DOHH2 (cell line): ENCODE measurements at regions not wholly inside any gene's neighbourhood (a gene's known extent, or its start where the extent isn't known, plus 50 kb on each side); places are given as distances from the start of the nearest gene placed in this dataset.

ENCODE experiments used
- H3F3A ChIP-seq: fragments of 200-600 bp; sonication (generic), shearing (Covaris generic); 2 replicates; pipeline ENCODE4 v1.6.0; 2016; ENCODE audit warnings: antibody characterized with exemption, mild to moderate bottlenecking; ENCODE audit not compliant: control insufficient read depth, insufficient read depth
- H3K27ac ChIP-seq: fragments of 200-600 bp; sonication (generic); 2 replicates; pipeline ENCODE4 v1.5.1; 2014; ENCODE audit warnings: low read depth, mild to moderate bottlenecking, low read length, moderate library complexity
- H3K27me3 ChIP-seq: fragments of 200-600 bp; sonication (generic); 2 replicates; pipeline ENCODE4 v1.6.1; 2014; ENCODE audit warnings: mild to moderate bottlenecking, low read length, mixed read lengths; ENCODE audit not compliant: control insufficient read depth
- H3K36me3 ChIP-seq: fragments of 200-600 bp; sonication (generic); 2 replicates; pipeline ENCODE4 v1.6.1; 2014; ENCODE audit warnings: mild to moderate bottlenecking, low read length, moderate library complexity, mixed read lengths; ENCODE audit not compliant: control insufficient read depth
- H3K4me1 ChIP-seq: fragments of 200-600 bp; sonication (generic); 2 replicates; pipeline ENCODE4 v1.6.1; 2014; ENCODE audit warnings: mild to moderate bottlenecking, low read length, mixed read lengths; ENCODE audit not compliant: control insufficient read depth
- H3K4me2 ChIP-seq: fragments of 200-600 bp; sonication (generic); 2 replicates; pipeline ENCODE4 v1.6.0; 2014; ENCODE audit warnings: mild to moderate bottlenecking, low read length, moderate library complexity
- H3K4me3 ChIP-seq: fragments of 200-600 bp; sonication (generic); 2 replicates; pipeline ENCODE4 v1.5.1; 2014; ENCODE audit warnings: mild to moderate bottlenecking, low read length, mixed read lengths
- H3K79me2 ChIP-seq: fragments of 200-600 bp; sonication (generic); 2 replicates; pipeline ENCODE4 v1.6.1; 2014; ENCODE audit warnings: mild to moderate bottlenecking, low read length, mixed read lengths; ENCODE audit not compliant: control insufficient read depth
- H3K9me2 ChIP-seq: fragments of 200-600 bp; sonication (generic); replicated peaks from 2 replicates; pipeline ENCODE4 v1.6.1; 2014; ENCODE audit warnings: mild to moderate bottlenecking, low read length, mixed read lengths; ENCODE audit not compliant: control insufficient read depth
- H3K9me3 ChIP-seq: fragments of 200-600 bp; sonication (generic); 2 replicates; pipeline ENCODE4 v1.6.1; 2014; ENCODE audit warnings: antibody characterized with exemption, low read length, mixed read lengths; ENCODE audit not compliant: control insufficient read depth, insufficient read depth
- H4K20me1 ChIP-seq: fragments of 200-600 bp; sonication (generic); 2 replicates; pipeline ENCODE4 v1.6.0; 2014; ENCODE audit warnings: low read depth, mild to moderate bottlenecking, antibody characterized with exemption, low read length, moderate library complexity; ENCODE audit not compliant: control insufficient read depth, insufficient read depth
- EZH2phosphoT487 ChIP-seq: fragments of 200-600 bp; sonication (generic); IDR thresholded peaks from 2 replicates; pipeline ENCODE4 v1.6.1; 2017; ENCODE audit warnings: borderline replicate concordance, mild to moderate bottlenecking, antibody characterized with exemption, low read length, moderate library complexity, mixed read lengths
- TF ChIP-seq, protein P1 (sequence below): fragments of 200-600 bp; sonication (generic); IDR thresholded peaks from one replicate; pipeline ENCODE4 v1.5.1; 2014; ENCODE audit warnings: antibody characterized with exemption, mild to moderate bottlenecking, low read depth, low read length; ENCODE audit not compliant: poor library complexity, severe bottlenecking

DNA sequence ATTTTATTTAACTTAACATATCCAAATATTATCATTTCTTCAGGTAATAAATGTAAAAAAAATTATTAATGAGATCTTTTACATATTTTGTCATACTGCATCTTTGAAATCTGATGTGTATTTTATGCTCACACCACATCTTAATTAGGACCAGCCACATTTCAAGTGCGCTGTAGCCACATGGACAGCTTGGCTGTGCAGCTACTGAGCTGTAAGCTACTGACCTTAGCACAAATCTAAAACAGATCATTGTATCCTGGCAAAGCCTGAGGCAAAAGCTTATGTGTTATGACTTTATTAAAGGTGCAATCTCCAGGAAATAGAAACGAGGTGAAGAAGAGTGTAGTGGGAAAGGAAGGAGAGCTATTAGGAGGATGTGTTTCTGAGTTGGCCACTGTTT, 126.7 kb upstream of the UBE2E2 start:
- Histone ChIP-seq H3F3A (no peaks in the 10 kb centered on the region), H3K27ac (no peak overlapping the region), H3K36me3 (no peaks in the 10 kb centered on the region), H3K27me3 (no peaks in the 10 kb centered on the region), H3K79me2 (no peaks in the 10 kb centered on the region), H3K4me3 (no peak overlapping the region), H3K4me2 (no peak overlapping the region), H3K9me2 (no peaks in the 10 kb centered on the region), H3K9me3 (no peaks in the 10 kb centered on the region), H4K20me1 (no peaks in the 10 kb centered on the region), H3K4me1 (peaks cover 4% of the 10 kb centered on the region)
- no peak for TF ChIP-seq EZH2phosphoT487
- TF ChIP-seq, protein P1, sequence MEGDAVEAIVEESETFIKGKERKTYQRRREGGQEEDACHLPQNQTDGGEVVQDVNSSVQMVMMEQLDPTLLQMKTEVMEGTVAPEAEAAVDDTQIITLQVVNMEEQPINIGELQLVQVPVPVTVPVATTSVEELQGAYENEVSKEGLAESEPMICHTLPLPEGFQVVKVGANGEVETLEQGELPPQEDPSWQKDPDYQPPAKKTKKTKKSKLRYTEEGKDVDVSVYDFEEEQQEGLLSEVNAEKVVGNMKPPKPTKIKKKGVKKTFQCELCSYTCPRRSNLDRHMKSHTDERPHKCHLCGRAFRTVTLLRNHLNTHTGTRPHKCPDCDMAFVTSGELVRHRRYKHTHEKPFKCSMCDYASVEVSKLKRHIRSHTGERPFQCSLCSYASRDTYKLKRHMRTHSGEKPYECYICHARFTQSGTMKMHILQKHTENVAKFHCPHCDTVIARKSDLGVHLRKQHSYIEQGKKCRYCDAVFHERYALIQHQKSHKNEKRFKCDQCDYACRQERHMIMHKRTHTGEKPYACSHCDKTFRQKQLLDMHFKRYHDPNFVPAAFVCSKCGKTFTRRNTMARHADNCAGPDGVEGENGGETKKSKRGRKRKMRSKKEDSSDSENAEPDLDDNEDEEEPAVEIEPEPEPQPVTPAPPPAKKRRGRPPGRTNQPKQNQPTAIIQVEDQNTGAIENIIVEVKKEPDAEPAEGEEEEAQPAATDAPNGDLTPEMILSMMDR: no peak

DNA sequence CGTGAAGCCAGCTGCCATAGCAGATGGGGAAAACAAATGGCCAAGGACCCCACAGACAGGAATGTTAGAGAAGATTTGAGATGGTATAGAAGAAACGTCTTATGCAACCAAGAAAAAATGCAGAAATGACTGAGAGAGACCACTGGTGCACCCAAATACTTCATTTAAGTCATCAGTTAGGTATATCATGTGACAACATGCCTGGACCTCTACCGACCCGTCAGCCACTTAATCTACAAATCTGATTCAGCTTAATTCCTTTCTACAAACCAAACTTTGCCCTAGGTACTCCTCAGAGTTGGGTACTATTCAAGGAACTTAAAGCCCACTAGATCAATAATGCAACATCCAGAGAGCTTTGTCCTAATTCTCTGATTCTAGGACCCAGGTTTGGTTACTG, 126.0 kb upstream of the UBE2E2 start:
- Histone ChIP-seq H3F3A (no peaks in the 10 kb centered on the region), H3K9me2 (no peaks in the 10 kb centered on the region), H4K20me1 (no peaks in the 10 kb centered on the region), H3K27me3 (no peaks in the 10 kb centered on the region), H3K36me3 (no peaks in the 10 kb centered on the region), H3K4me2 (no peak overlapping the region), H3K4me3 (no peak overlapping the region), H3K27ac (no peak overlapping the region), H3K9me3 (no peaks in the 10 kb centered on the region), H3K79me2 (no peaks in the 10 kb centered on the region), H3K4me1 (no peaks in the 10 kb centered on the region)
- no peak for TF ChIP-seq EZH2phosphoT487
- TF ChIP-seq, protein P1: no peak

DNA sequence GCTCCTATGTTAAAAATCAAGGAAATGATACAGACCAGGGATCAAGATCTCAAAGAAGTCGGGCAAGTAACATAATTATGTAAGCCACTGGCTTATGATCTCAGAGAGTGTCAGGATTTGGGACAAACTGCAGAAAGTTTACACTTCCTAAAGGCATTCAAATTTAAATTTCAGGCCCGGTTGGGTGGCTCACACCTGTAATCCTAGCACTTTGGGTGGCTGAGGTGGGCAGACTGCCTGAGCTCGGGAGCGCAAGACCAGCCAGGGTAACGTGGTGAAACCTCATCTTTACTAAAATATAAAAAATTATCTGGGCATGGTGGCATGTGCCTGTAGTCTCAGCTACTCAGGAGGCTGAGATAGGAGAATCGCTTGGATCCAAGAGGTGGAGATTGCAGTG, 124.4 kb upstream of the UBE2E2 start:
- no peak for TF ChIP-seq EZH2phosphoT487
- TF ChIP-seq, protein P1: no peak
- no peaks in the 10 kb centered on the region for H3K9me3 ChIP-seq
- no peaks in the 10 kb centered on the region for H3K9me2 ChIP-seq
- no peaks in the 10 kb centered on the region for H3F3A ChIP-seq
- no peak overlapping the region for H3K4me3 ChIP-seq
- no peak overlapping the region for H3K4me2 ChIP-seq
- H3K79me2 ChIP-seq: no peaks in the 10 kb centered on the region
- H4K20me1 ChIP-seq: no peaks in the 10 kb centered on the region
- no peaks in the 10 kb centered on the region for H3K36me3 ChIP-seq
- H3K27me3 ChIP-seq: no peaks in the 10 kb centered on the region
- H3K4me1 ChIP-seq: no peaks in the 10 kb centered on the region
- H3K27ac ChIP-seq: no peak overlapping the region

DNA sequence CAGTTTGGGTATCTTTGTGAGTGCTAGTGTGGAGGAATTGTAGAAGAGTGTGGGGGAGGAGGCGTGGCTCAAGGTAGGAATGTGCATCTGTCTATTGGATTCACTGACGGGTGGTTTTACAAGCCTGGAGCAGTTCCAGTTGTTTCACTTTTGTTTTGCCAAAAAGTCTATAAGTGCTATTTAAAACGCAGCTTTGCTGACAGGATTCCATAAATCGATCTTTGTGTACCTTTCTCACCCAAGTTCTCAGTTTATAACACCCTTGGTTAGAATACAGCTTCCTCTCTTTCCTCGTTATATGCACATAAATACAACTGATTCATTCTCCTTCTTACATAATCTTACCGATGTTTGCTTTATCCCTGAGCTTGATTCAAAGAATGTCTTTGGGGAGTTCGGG, 123.2 kb upstream of the UBE2E2 start:
- no peaks in the 10 kb centered on the region for H3K36me3 ChIP-seq
- no peak overlapping the region for H3K4me3 ChIP-seq
- no peak overlapping the region for H3K4me2 ChIP-seq
- no peak overlapping the region for H3K27ac ChIP-seq
- H3F3A ChIP-seq: no peaks in the 10 kb centered on the region
- H3K9me2 ChIP-seq: no peaks in the 10 kb centered on the region
- TF ChIP-seq, protein P1: no peak
- no peak for TF ChIP-seq EZH2phosphoT487
- no peaks in the 10 kb centered on the region for H4K20me1 ChIP-seq
- H3K4me1 ChIP-seq: no peaks in the 10 kb centered on the region
- no peaks in the 10 kb centered on the region for H3K9me3 ChIP-seq
- no peaks in the 10 kb centered on the region for H3K79me2 ChIP-seq
- H3K27me3 ChIP-seq: no peaks in the 10 kb centered on the region
